ENCODE measurements at regions not wholly inside any gene's neighbourhood (a gene's known extent, or its start where the extent isn't known, plus 50 kb on each side); places are given as distances from the start of the nearest gene placed in this dataset.
"Not testable (repeated sequence)": the region's sequence is repeated elsewhere in the genome, so short reads cannot be mapped to it uniquely, and the experiment has no call there.

- H3K36me3 ChIP-seq (replicated peaks; ENCODE audit: low read depth, low read length), result no peaks in the 10 kb centered on the region
- TF ChIP-seq, protein P1, sequence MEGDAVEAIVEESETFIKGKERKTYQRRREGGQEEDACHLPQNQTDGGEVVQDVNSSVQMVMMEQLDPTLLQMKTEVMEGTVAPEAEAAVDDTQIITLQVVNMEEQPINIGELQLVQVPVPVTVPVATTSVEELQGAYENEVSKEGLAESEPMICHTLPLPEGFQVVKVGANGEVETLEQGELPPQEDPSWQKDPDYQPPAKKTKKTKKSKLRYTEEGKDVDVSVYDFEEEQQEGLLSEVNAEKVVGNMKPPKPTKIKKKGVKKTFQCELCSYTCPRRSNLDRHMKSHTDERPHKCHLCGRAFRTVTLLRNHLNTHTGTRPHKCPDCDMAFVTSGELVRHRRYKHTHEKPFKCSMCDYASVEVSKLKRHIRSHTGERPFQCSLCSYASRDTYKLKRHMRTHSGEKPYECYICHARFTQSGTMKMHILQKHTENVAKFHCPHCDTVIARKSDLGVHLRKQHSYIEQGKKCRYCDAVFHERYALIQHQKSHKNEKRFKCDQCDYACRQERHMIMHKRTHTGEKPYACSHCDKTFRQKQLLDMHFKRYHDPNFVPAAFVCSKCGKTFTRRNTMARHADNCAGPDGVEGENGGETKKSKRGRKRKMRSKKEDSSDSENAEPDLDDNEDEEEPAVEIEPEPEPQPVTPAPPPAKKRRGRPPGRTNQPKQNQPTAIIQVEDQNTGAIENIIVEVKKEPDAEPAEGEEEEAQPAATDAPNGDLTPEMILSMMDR (IDR thresholded peaks at IDR 0.05; ENCODE audit: low read depth, low read length), result no peak
- TF ChIP-seq EZH2phosphoT487 (IDR thresholded peaks at IDR 0.05; ENCODE audit: low read depth), result no peak
- no peak overlapping the region for H2AFZ ChIP-seq (ENCODE audit: low read depth, low read length)
- H3K79me2 ChIP-seq (ENCODE audit: low read length), result no peaks in the 10 kb centered on the region
- H3K27ac ChIP-seq (ENCODE audit: low read length), result no peak overlapping the region
- no peak overlapping the region for H3K9ac ChIP-seq (ENCODE audit: low read length)
- H3K9me3 ChIP-seq (ENCODE audit: insufficient read depth, low read length), result no peaks in the 10 kb centered on the region
- no peak overlapping the region for H3K4me2 ChIP-seq (ENCODE audit: low read length)
- no peaks in the 10 kb centered on the region for H3K27me3 ChIP-seq (ENCODE audit: low read depth, low read length)
- H4K20me1 ChIP-seq (ENCODE audit: insufficient read depth, low read length), result no peaks in the 10 kb centered on the region
- H3K4me3 ChIP-seq (ENCODE audit: low read length), result no peak overlapping the region
- no peaks in the 10 kb centered on the region for H3K4me1 ChIP-seq (ENCODE audit: low read length)
Observed at GRCh38 chr5:135154197-135154596, 120.2 kb upstream of the PITX1 start.

DNA sequence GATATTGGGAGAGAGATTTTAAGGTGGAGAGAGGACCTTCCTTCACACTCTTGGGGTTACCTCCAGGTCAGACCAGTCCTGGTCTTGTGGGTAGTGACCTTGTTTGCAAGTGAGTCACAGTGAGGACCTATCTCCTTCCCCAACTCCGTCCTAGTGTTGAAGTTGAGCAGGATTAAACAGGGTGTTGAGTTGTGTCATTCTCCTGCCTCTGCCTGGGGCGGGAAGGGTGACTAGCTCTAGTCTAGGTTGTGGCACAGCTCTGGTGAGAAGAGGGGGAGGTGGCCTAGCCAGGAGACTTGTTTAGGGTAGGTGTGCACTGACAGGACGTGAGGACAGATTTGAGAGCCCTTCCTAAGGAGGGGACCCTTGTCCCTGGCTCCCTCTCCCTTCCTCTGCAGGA, 119.6 kb upstream of the PITX1 start:
- Histone ChIP-seq H3K79me2 (ENCODE audit: low read length) (no peaks in the 10 kb centered on the region), H4K20me1 (ENCODE audit: insufficient read depth, low read length) (no peaks in the 10 kb centered on the region), H3K27ac (ENCODE audit: low read length) (no peak overlapping the region), H3K4me2 (ENCODE audit: low read length) (no peak overlapping the region), H3K4me1 (ENCODE audit: low read length) (no peaks in the 10 kb centered on the region), H3K9me3 (ENCODE audit: insufficient read depth, low read length) (no peaks in the 10 kb centered on the region), H3K36me3 (replicated peaks; ENCODE audit: low read depth, low read length) (no peaks in the 10 kb centered on the region), H3K9ac (ENCODE audit: low read length) (no peak overlapping the region), H3K27me3 (ENCODE audit: low read depth, low read length) (no peaks in the 10 kb centered on the region), H2AFZ (ENCODE audit: low read depth, low read length) (no peak overlapping the region), H3K4me3 (ENCODE audit: low read length) (no peak overlapping the region)
- TF ChIP-seq, protein P1 (IDR thresholded peaks at IDR 0.05; ENCODE audit: low read depth, low read length), result no peak
- no peak for TF ChIP-seq EZH2phosphoT487 (IDR thresholded peaks at IDR 0.05; ENCODE audit: low read depth)

DNA sequence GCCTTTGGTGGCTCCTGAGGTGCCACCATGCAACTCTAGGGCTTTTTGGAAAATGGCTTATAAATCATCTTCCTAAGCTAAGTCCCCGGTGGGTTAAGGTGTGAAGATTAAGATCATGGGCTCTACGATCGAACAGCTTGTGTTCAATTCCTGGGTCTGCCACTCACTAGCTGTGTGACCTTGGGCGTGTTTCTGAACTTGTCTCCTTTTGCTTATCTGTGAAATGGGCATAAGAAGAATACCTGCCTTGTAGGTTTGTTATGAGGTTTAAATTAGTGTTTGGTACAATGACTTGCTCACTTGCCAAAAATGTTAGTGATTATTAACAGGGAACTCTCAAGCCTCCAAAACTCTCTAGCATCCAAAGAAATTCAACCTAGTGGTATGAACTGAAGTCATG, 119.2 kb upstream of the PITX1 start:
- Histone ChIP-seq H4K20me1 (ENCODE audit: insufficient read depth, low read length) (no peaks in the 10 kb centered on the region), H3K27me3 (ENCODE audit: low read depth, low read length) (no peaks in the 10 kb centered on the region), H3K36me3 (replicated peaks; ENCODE audit: low read depth, low read length) (no peaks in the 10 kb centered on the region), H2AFZ (ENCODE audit: low read depth, low read length) (no peak overlapping the region), H3K9me3 (ENCODE audit: insufficient read depth, low read length) (no peaks in the 10 kb centered on the region), H3K4me1 (ENCODE audit: low read length) (no peaks in the 10 kb centered on the region), H3K4me3 (ENCODE audit: low read length) (no peak overlapping the region), H3K4me2 (ENCODE audit: low read length) (no peak overlapping the region), H3K27ac (ENCODE audit: low read length) (no peak overlapping the region), H3K9ac (ENCODE audit: low read length) (no peak overlapping the region), H3K79me2 (ENCODE audit: low read length) (no peaks in the 10 kb centered on the region)
- TF ChIP-seq, protein P1 (IDR thresholded peaks at IDR 0.05; ENCODE audit: low read depth, low read length), result no peak
- no peak for TF ChIP-seq EZH2phosphoT487 (IDR thresholded peaks at IDR 0.05; ENCODE audit: low read depth)

GRCh38 chr5:135151660-135152059, 117.6 kb upstream of the PITX1 start:
- not testable (repeated sequence) for H3K27me3 ChIP-seq (ENCODE audit: low read depth, low read length); H2AFZ ChIP-seq (ENCODE audit: low read depth, low read length); H3K9ac ChIP-seq (ENCODE audit: low read length); H3K4me2 ChIP-seq (ENCODE audit: low read length); H3K79me2 ChIP-seq (ENCODE audit: low read length); H3K27ac ChIP-seq (ENCODE audit: low read length); H3K9me3 ChIP-seq (ENCODE audit: insufficient read depth, low read length); H3K4me3 ChIP-seq (ENCODE audit: low read length); H4K20me1 ChIP-seq (ENCODE audit: insufficient read depth, low read length); H3K36me3 ChIP-seq (replicated peaks; ENCODE audit: low read depth, low read length); H3K4me1 ChIP-seq (ENCODE audit: low read length)

- Histone ChIP-seq H3K79me2 (ENCODE audit: low read length) (no peaks in the 10 kb centered on the region), H2AFZ (ENCODE audit: low read depth, low read length) (no peak overlapping the region), H3K4me3 (ENCODE audit: low read length) (no peak overlapping the region), H3K27me3 (ENCODE audit: low read depth, low read length) (no peaks in the 10 kb centered on the region), H3K36me3 (replicated peaks; ENCODE audit: low read depth, low read length) (no peaks in the 10 kb centered on the region), H4K20me1 (ENCODE audit: insufficient read depth, low read length) (no peaks in the 10 kb centered on the region), H3K27ac (ENCODE audit: low read length) (no peak overlapping the region), H3K9ac (ENCODE audit: low read length) (no peak overlapping the region), H3K4me1 (ENCODE audit: low read length) (no peaks in the 10 kb centered on the region), H3K4me2 (ENCODE audit: low read length) (no peak overlapping the region), H3K9me3 (ENCODE audit: insufficient read depth, low read length) (no peaks in the 10 kb centered on the region)
- TF ChIP-seq, protein P1 (IDR thresholded peaks at IDR 0.05; ENCODE audit: low read depth, low read length), result no peak
- no peak for TF ChIP-seq EZH2phosphoT487 (IDR thresholded peaks at IDR 0.05; ENCODE audit: low read depth)
Observed at GRCh38 chr5:135151256-135151655, 117.2 kb upstream of the PITX1 start.

All from OCI-LY3 (cell line).